ENCODE measurements at regions not wholly inside any gene's neighbourhood (a gene's known extent, or its start where the extent isn't known, plus 50 kb on each side); places are given as distances from the start of the nearest gene placed in this dataset.

DNA sequence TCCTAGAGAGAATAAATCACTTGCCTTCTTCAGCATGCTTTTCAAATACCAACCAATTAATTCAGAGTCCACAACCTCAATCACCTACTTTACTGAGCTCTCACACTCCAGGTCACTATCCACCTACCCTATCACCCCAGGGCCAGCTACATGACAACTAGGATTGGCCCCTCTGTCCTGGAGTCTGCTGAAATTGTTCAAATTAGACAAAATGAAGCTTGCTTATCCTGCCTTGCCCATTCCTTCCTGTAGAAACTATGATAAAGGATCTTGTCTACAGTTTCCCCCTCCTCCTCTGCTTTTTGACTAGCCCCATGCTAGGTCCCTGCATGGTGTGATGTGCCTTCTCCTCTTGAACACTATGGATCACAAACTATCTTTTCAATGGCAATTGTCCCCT is 94.5 kb downstream of the JRKL start:
- TF ChIP-seq, protein P1, sequence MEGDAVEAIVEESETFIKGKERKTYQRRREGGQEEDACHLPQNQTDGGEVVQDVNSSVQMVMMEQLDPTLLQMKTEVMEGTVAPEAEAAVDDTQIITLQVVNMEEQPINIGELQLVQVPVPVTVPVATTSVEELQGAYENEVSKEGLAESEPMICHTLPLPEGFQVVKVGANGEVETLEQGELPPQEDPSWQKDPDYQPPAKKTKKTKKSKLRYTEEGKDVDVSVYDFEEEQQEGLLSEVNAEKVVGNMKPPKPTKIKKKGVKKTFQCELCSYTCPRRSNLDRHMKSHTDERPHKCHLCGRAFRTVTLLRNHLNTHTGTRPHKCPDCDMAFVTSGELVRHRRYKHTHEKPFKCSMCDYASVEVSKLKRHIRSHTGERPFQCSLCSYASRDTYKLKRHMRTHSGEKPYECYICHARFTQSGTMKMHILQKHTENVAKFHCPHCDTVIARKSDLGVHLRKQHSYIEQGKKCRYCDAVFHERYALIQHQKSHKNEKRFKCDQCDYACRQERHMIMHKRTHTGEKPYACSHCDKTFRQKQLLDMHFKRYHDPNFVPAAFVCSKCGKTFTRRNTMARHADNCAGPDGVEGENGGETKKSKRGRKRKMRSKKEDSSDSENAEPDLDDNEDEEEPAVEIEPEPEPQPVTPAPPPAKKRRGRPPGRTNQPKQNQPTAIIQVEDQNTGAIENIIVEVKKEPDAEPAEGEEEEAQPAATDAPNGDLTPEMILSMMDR (IDR thresholded peaks at IDR 0.05): no peak
- no peak for TF ChIP-seq EZH2phosphoT487 (IDR thresholded peaks at IDR 0.05)
